GM21825 (cell line): ENCODE measurements at regions not wholly inside any gene's neighbourhood (a gene's known extent, or its start where the extent isn't known, plus 50 kb on each side); places are given as distances from the start of the nearest gene placed in this dataset.
"Not testable (repeated sequence)": the region's sequence is repeated elsewhere in the genome, so short reads cannot be mapped to it uniquely, and the experiment has no call there.

Source experiments
- ATAC-seq: cut with Tn5 transposase; IDR thresholded peaks from one replicate; pipeline ENCODE4 v1.9.1; 2021; ENCODE audit warnings: mild to moderate bottlenecking, moderate library complexity; ENCODE audit not compliant: unreplicated experiment

GRCh38 chr1:113185463-113186104, 112.6 kb downstream of the LRIG2 start:
- peak; percentile 96 for ATAC-seq

DNA sequence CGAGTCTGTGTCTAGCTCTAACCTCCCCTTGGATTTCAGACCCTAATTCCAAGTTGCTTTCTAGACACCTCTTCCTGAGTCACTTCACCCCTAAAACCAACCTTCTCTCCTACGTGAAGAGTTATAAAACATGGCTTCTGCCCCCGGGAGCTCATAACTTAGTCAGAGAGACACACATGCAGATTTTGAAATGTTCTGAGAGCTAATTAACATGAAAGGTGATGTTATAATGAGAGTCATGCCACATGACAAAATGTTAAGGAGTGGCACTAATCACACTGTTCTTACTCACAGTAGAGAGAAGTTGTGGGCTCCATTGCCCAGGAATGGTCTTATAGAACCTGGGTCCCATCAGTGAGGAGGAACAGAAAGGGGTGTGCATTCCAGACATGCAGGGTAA, 117.1 kb downstream of the LRIG2 start:
- no peak for ATAC-seq

- ATAC-seq: no peak
Measured at GRCh38 chr1:113190930-113191329, 117.9 kb downstream of the LRIG2 start.

DNA sequence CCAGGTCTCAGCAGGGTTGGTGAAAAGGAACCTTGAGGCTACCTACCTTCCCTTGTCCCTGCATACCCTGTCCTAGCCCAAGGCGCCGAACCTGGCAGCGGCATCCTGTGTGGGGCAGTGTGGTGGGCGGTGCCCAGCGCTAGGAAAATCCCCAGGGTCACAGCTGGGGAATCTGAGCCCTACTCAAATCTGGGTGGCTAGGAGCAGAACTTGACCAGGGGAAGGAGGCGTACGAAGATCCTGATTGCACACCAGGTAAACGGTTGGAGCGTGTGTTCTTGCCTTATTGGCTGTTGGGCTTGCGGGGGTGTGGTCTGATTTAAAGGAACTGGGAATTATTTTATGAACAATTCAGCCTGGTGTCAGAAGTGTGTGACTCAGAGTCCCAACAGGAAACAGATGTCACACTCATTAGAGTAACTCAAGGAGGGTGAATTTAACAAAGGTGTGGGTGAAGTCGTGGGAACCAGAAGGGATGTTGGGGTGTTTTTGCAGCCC, 118.6 kb downstream of the LRIG2 start:
- ATAC-seq: no peak

DNA sequence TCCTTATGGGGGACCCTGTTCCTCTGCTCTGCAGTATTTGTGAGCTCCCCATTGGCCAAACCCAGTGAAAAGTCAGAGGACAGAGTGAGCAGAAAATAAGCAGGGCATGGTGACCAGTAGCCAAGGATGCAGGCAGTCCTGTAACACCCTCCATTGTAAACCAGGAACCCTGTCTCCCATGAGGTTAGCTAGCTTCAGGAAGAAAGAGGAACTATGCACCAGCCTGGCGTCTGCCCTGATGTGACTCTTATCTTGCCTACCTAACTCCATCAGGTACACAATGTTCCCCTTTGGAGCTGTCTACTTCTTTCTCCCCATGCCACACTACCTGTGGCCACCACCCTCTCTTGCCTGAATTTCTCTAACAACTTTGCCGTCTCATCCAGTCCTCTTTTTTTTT, 119.2 kb downstream of the LRIG2 start:
- ATAC-seq: no peak

- no peak for ATAC-seq
Measured at GRCh38 chr1:113192980-113193379, 120.0 kb downstream of the LRIG2 start.

DNA sequence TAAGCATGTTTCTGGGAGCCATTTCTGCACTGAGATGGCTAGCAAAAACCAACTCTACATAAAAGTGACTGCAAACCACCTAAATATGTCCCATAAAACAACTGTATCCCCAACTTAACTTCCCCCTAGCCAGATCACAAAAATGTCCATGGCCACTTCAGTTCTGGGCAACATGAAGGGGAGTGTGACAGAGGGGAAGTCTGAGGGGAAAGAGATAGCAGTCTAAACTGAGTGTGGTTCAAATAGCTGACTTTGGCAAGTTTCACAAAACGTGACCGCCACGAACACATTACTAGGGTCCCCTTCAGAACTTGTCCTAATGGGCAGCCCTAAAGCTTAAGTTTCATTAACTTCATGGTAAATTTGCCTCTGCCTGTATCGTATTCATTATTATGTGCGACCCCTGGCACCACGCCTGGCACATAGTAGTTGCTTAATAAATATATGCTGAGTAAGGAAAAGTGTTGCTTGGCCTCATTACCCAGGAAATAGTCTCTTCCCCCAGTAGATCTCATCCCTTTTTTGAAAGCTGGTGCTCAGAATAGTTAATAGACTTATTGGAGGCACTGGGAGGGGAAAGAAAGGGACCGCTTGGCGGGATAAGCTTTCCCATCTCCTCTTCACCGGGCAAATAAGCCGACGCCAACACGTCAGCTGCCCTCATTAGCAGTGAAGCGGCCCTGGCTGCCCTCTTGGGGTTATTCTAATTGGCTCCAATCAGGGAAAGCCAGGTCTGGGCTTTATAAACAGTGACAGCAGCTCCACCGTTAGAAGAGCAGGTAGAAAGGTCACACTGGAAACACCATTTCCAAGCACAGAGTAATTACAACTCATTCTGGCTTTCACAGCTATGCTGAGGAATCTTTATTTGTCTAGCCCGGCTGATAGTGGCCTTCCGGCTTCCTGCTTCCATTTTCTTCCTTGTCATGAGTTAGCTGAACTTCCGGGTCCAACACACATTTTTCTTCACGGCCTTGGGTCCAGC, 122.1 kb downstream of the LRIG2 start:
- no peak for ATAC-seq

GRCh38 chr1:113197719-113198330, 124.8 kb downstream of the LRIG2 start:
- ATAC-seq: no peak

- ATAC-seq: no peak
Measured at GRCh38 chr1:113198806-113199205, 125.8 kb downstream of the LRIG2 start.

DNA sequence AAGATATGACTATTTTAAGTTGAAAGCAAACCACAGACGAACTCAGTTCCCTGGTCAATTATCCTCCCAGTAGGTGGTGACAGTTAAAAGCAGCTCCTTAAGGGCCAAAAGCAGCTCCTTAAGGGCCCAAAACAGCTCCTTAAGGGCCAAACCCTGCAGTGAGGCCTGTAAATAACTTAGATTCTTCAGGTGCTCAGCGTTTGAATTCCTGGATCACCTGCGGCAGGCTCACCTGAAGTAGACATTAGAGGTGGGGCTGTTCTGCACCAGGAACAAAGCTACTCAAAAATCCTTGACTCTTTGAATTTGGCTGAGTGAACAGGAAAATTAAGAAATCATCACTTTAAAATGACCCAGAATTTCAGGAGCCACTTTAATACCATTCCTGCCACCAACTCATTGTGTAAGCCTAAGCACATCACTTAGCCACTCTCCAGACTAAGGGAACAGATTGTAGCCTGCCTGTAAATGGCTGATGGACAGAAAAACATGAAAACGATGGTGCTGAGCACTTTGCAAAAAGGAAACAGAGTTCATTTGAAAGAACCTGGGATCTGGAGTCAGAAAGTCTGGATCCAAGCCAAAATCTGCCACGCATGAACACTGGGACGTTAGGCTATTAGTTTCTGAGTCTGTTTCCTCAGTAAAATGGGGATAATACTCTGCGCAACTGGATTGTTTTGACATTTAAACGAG, 126.9 kb downstream of the LRIG2 start:
- no peak for ATAC-seq

GRCh38 chr1:113201560-113201959, 128.6 kb downstream of the LRIG2 start:
- ATAC-seq: no peak

DNA sequence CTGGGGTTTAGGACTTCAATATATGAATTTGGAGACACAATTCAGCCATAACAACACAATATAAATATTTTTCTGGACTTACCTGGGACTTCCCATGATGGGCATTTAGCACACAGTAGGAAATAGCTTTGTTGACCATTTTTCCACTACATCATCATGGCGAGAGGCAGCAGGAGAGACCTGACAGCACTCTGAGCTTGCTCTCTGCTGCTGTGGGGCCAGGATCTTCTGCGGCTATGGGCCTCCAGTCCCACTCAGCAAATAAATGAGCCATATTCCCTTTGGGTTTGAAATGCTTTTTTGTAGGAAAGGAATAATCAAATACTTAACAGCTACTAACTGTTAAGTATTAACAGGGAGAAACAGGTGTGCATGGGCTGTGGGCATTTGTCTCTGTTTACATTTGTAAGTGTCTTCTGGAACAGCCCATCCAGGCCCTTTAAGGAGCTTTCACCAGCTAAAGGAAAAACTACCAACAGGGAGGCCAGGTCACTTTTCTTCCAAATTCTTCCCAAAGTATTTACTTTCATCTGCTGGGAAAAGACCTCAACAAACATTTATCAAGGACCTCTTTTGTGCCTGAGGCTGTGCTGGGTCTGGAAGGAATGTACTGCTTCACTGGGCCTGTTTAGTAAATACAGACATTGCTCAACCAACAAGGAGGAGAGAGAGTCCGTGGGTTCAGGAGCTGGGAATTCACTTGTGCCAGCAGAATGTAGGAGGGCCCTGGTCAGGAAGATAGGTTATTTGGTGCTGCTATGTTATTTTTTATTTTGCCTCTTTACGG, 133.2 kb downstream of the LRIG2 start:
- no peak for ATAC-seq

GRCh38 chr1:113207019-113207418, 134.0 kb downstream of the LRIG2 start:
- no peak for ATAC-seq

GRCh38 chr1:113207457-113207856, 134.5 kb downstream of the LRIG2 start:
- no peak for ATAC-seq

DNA sequence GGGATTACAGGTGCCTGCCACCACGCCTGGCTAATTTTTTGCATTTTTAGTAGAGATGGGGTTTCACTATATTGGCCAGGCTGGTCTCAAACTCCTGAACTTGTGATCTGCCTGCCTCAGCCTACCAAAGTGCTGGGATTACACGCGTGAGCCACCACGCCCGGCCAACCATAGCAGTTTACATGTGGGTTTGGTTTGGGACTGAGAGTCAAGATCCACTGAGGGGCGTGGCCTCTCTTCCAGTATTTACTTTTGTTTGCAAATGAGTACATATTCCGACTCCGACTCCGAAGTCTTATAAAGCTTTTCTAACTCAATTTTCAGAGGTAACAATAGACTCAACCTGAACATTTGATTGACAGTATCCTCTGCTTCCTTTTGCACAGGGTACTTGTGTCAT, 135.4 kb downstream of the LRIG2 start:
- not testable (repeated sequence) for ATAC-seq

- no peak for ATAC-seq
Measured at GRCh38 chr1:113210248-113210647, 137.2 kb downstream of the LRIG2 start.

- no peak for ATAC-seq
Measured at GRCh38 chr1:113211467-113211866, 138.5 kb downstream of the LRIG2 start.

GRCh38 chr1:113215015-113215414, 142.0 kb downstream of the LRIG2 start:
- ATAC-seq: no peak

GRCh38 chr1:113216664-113217063, 143.7 kb downstream of the LRIG2 start:
- no peak for ATAC-seq
